ENCODE measurements at regions not wholly inside any gene's neighbourhood (a gene's known extent, or its start where the extent isn't known, plus 50 kb on each side); places are given as distances from the start of the nearest gene placed in this dataset.

DNA sequence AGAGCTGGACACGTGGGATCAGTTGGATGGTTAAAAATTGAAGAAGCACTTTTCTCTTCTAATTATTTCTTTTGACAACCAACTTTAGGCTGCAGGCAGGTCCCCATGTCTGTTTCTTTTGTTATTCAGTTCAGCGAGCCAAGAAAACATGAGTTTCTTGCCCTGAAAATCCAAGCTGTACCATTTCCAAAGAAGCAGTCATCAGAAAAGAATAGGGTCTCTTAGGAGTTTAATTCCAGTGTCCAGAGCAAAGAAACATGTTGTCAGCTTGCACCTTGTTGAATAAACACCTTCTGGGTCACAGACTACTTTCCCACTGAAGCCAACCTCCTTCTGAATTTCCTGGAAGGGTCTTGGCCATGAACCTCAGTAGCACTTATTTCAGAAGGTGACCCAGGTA is 170.5 kb upstream of the COPS8 start:
- TF ChIP-seq, protein P1, sequence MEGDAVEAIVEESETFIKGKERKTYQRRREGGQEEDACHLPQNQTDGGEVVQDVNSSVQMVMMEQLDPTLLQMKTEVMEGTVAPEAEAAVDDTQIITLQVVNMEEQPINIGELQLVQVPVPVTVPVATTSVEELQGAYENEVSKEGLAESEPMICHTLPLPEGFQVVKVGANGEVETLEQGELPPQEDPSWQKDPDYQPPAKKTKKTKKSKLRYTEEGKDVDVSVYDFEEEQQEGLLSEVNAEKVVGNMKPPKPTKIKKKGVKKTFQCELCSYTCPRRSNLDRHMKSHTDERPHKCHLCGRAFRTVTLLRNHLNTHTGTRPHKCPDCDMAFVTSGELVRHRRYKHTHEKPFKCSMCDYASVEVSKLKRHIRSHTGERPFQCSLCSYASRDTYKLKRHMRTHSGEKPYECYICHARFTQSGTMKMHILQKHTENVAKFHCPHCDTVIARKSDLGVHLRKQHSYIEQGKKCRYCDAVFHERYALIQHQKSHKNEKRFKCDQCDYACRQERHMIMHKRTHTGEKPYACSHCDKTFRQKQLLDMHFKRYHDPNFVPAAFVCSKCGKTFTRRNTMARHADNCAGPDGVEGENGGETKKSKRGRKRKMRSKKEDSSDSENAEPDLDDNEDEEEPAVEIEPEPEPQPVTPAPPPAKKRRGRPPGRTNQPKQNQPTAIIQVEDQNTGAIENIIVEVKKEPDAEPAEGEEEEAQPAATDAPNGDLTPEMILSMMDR (conservative IDR thresholded peaks at IDR 0.05) = no peak
- no peak for TF ChIP-seq EZH2 (IDR thresholded peaks at IDR 0.05; ENCODE audit: low read depth)
